GM23248 (cell line): ENCODE measurements at regions not wholly inside any gene's neighbourhood (a gene's known extent, or its start where the extent isn't known, plus 50 kb on each side); places are given as distances from the start of the nearest gene placed in this dataset.

ENCODE experiments used
- DNase-seq: peaks from one replicate; pipeline ENCODE4 v3.0.0-alpha.2; 2015
- H2AFZ ChIP-seq: fragments of 200-600 bp; sonication (generic); 2 replicates; pipeline ENCODE4 v1.6.1; 2016; ENCODE audit warnings: antibody characterized with exemption
- H3F3A ChIP-seq: fragments of 200-600 bp; sonication (generic); 2 replicates; pipeline ENCODE4 v1.6.1; 2016; ENCODE audit warnings: mild to moderate bottlenecking, antibody characterized with exemption, mixed run types; ENCODE audit not compliant: insufficient read depth
- H3K27ac ChIP-seq: fragments of 200-600 bp; sonication (generic); 2 replicates; pipeline ENCODE4 v1.5.1; 2016; ENCODE audit warnings: mild to moderate bottlenecking
- H3K27me3 ChIP-seq: fragments of 200-600 bp; sonication (generic); replicated peaks from 2 replicates; pipeline ENCODE4 v1.6.1; 2016; ENCODE audit warnings: mild to moderate bottlenecking; ENCODE audit not compliant: insufficient read depth
- H3K36me3 ChIP-seq: fragments of 200-600 bp; sonication (generic); 2 replicates; pipeline ENCODE4 v1.6.1; 2016; ENCODE audit warnings: low read depth, mild to moderate bottlenecking
- H3K4me1 ChIP-seq: fragments of 200-600 bp; sonication (generic); 2 replicates; pipeline ENCODE4 v1.6.1; 2016; ENCODE audit warnings: mild to moderate bottlenecking; ENCODE audit not compliant: insufficient read depth
- H3K4me2 ChIP-seq: fragments of 200-600 bp; sonication (generic); one replicate; pipeline ENCODE4 v1.6.1; 2016; ENCODE audit warnings: mild to moderate bottlenecking; ENCODE audit not compliant: unreplicated experiment
- H3K4me3 ChIP-seq: fragments of 200-600 bp; sonication (generic); 2 replicates; pipeline ENCODE4 v1.5.1; 2016; ENCODE audit warnings: mild to moderate bottlenecking
- H3K79me2 ChIP-seq: fragments of 200-600 bp; sonication (generic); 2 replicates; pipeline ENCODE4 v1.6.1; 2016; ENCODE audit warnings: mild to moderate bottlenecking; ENCODE audit not compliant: insufficient read depth
- H3K9ac ChIP-seq: fragments of 200-600 bp; sonication (generic); 2 replicates; pipeline ENCODE4 v1.6.1; 2016; ENCODE audit warnings: mild to moderate bottlenecking
- H3K9me2 ChIP-seq: fragments of 200-600 bp; sonication (generic); 2 replicates; pipeline ENCODE4 v1.6.1; 2016; ENCODE audit warnings: mixed run types, mild to moderate bottlenecking, moderate library complexity; ENCODE audit not compliant: insufficient read depth
- H3K9me3 ChIP-seq: fragments of 200-600 bp; sonication (generic); one replicate; pipeline ENCODE4 v1.6.1; 2017; ENCODE audit warnings: low read depth
- H4K20me1 ChIP-seq: fragments of 200-600 bp; sonication (generic); 2 replicates; pipeline ENCODE4 v1.6.0; 2016; ENCODE audit not compliant: insufficient read depth
- EZH2 ChIP-seq: fragments of 200-600 bp; sonication (generic); IDR thresholded peaks from 2 replicates; pipeline ENCODE4 v1.6.1; 2018; ENCODE audit warnings: antibody characterized with exemption, mild to moderate bottlenecking; ENCODE audit not compliant: insufficient read depth, poor library complexity, severe bottlenecking
- EZH2phosphoT487 ChIP-seq: fragments of 200-600 bp; sonication (generic); IDR thresholded peaks from 2 replicates; pipeline ENCODE4 v1.6.1; 2018; ENCODE audit warnings: antibody characterized with exemption, moderate library complexity, mild to moderate bottlenecking, low read depth; ENCODE audit not compliant: insufficient read depth
- WGBS, 2 experiments: methylation state at CpG; one replicate each; pipeline ENCODE4 v1.1.6; 2015 to 2017; ENCODE audit warnings: low lambda C conversion rate in 2 of 2, low coverage in 1 of 2; ENCODE audit errors: missing lambda C conversion rate in 2 of 2; 5-methylcytosine and 5-hydroxymethylcytosine counted together
- in situ Hi-C: fragments of 300-500 bp; cut with MboI; formaldehyde crosslinking; loops from 2 replicates; pipeline ENCODE4 v1.15.0; 2020

GRCh38 chr10:78985973-78986818 lies 82.6 kb upstream of the ZMIZ1 start:
- Histone ChIP-seq H3K27me3 (no peaks in the 10 kb centered on the region), H4K20me1 (no peaks in the 10 kb centered on the region), H3F3A (peaks cover 4% of the 10 kb centered on the region; the same call in 1 of the 2 replicates), H3K27ac (no peak overlapping the region), H3K4me3 (no peak overlapping the region), H3K79me2 (no peaks in the 10 kb centered on the region), H3K4me1 (peaks cover 15% of the 10 kb centered on the region), H3K9me3 (no peaks in the 10 kb centered on the region), H3K9me2 (no peaks in the 10 kb centered on the region), H2AFZ (no peak overlapping the region), H3K4me2 (peak overlapping the region; percentile 24), H3K9ac (no peak overlapping the region), H3K36me3 (no peaks in the 10 kb centered on the region)
- DNase-seq = peak; percentile 40
- in situ Hi-C loops = no loop called here
- no peak for TF ChIP-seq EZH2phosphoT487
- TF ChIP-seq EZH2 = no peak
- WGBS, 2 experiments = 74 to 76% methylated on average over 8 of the region's 8 CpGs

DNA sequence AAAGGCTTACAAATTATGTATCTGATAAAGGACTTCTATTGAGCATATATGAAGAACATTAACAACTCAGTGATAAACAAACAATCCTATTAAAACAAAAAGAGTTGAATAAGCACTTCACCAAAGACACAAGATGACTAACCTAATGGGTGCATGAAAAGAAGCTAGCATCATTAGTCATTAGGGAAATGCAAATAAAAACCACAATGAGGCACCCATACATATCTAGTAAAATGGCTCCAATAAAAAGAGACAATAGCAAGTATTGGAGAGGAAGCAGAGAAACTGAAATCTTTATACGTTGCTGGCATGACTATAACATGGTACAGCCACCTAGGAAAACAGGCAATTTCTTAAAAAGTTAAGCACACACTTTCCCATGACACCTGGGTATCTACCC lies 77.6 kb upstream of the ZMIZ1 start:
- no peaks in the 10 kb centered on the region for H3K27me3 ChIP-seq
- no peak overlapping the region for H3K27ac ChIP-seq
- WGBS, 2 experiments = 54 to 55% methylated on average over 1 of the region's 1 CpG
- no peak overlapping the region for H2AFZ ChIP-seq
- in situ Hi-C loops = no loop called here
- H3K4me3 ChIP-seq = no peak overlapping the region
- no peaks in the 10 kb centered on the region for H3K9me3 ChIP-seq
- no peaks in the 10 kb centered on the region for H3K9me2 ChIP-seq
- peak; percentile 72 for DNase-seq
- H3K4me2 ChIP-seq = peak overlapping the region; percentile 2
- TF ChIP-seq EZH2 (no peak), EZH2phosphoT487 (no peak)
- H3K79me2 ChIP-seq = no peaks in the 10 kb centered on the region
- no peaks in the 10 kb centered on the region for H3K36me3 ChIP-seq
- H4K20me1 ChIP-seq = no peaks in the 10 kb centered on the region
- H3K4me1 ChIP-seq = peaks cover 11% of the 10 kb centered on the region
- H3K9ac ChIP-seq = no peak overlapping the region
- H3F3A ChIP-seq = peaks cover 6% of the 10 kb centered on the region; the same call in 1 of the 2 replicates

GRCh38 chr10:78992333-78992732 lies 76.4 kb upstream of the ZMIZ1 start:
- H3K9me2 ChIP-seq = no peaks in the 10 kb centered on the region
- no peak overlapping the region for H3K27ac ChIP-seq
- H3K9me3 ChIP-seq = no peaks in the 10 kb centered on the region
- no peaks in the 10 kb centered on the region for H3K79me2 ChIP-seq
- no peak overlapping the region for H2AFZ ChIP-seq
- WGBS, 2 experiments = 85 to 91% methylated on average over 6 of the region's 6 CpGs
- no peak overlapping the region for H3K4me3 ChIP-seq
- no peaks in the 10 kb centered on the region for H3K27me3 ChIP-seq
- H3K4me2 ChIP-seq = no peak overlapping the region
- no peak overlapping the region for H3K9ac ChIP-seq
- no peaks in the 10 kb centered on the region for H4K20me1 ChIP-seq
- TF ChIP-seq EZH2 (no peak), EZH2phosphoT487 (no peak)
- DNase-seq = no peak
- H3K36me3 ChIP-seq = no peaks in the 10 kb centered on the region
- peaks cover 6% of the 10 kb centered on the region; the same call in 1 of the 2 replicates for H3F3A ChIP-seq
- H3K4me1 ChIP-seq = peaks cover 4% of the 10 kb centered on the region; the same call in 1 of the 2 replicates
- in situ Hi-C loops = no loop called here

DNA sequence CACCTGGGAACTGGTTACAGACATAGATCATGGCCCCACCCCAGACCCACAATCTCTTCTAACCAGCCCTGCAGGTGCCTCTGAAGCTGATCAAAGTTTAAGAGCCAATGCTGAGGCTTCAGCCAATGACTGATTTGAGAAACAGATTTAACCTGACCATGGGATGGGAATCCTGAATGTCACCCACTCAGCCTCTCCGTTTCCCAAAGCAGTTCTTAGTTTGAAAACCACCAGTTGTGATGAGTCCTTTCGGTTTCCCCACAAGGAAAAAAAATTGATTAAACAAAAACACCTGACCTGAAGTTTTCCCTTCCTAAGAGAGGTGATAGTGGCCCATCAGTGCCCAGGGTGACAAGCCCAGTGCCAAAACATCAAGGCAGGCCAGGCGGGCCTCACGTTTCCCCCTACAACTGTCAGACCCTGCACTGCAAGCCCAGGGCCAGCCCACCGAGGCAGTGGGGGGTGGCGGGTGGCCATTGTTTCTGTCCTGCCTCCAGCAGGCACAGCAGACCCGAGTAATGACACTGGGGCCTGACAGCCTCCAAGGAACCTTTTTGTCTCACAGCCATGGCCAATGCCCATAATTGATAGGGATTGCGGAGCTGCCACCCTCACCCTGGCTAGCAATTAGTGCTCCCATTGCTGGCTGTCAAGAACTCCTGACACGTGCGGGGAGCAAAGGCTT lies 75.4 kb upstream of the ZMIZ1 start:
- H2AFZ ChIP-seq = no peak overlapping the region
- H3K27me3 ChIP-seq = no peaks in the 10 kb centered on the region
- H3K79me2 ChIP-seq = no peaks in the 10 kb centered on the region
- WGBS, 2 experiments = 80 to 86% methylated on average over 10 of the region's 10 CpGs
- H4K20me1 ChIP-seq = no peaks in the 10 kb centered on the region
- no peaks in the 10 kb centered on the region for H3K9me2 ChIP-seq
- TF ChIP-seq EZH2 (no peak), EZH2phosphoT487 (no peak)
- no peaks in the 10 kb centered on the region for H3K9me3 ChIP-seq
- no peaks in the 10 kb centered on the region for H3K36me3 ChIP-seq
- H3K4me3 ChIP-seq = no peak overlapping the region
- no peak overlapping the region for H3K9ac ChIP-seq
- DNase-seq = no peak
- peaks cover 6% of the 10 kb centered on the region; the same call in 1 of the 2 replicates for H3F3A ChIP-seq
- no peak overlapping the region for H3K4me2 ChIP-seq
- in situ Hi-C loops = no loop called here
- H3K27ac ChIP-seq = no peak overlapping the region
- peaks cover 4% of the 10 kb centered on the region; the same call in 1 of the 2 replicates for H3K4me1 ChIP-seq
